H9 (cell line): ENCODE measurements at regions not wholly inside any gene's neighbourhood (a gene's known extent, or its start where the extent isn't known, plus 50 kb on each side); places are given as distances from the start of the nearest gene placed in this dataset.

Experiments
- DNase-seq: peaks from one replicate; pipeline ENCODE4 v3.0.0-alpha.2; 2017
- H2AFZ ChIP-seq: one replicate; pipeline ENCODE4 v1.6.1; 2013; ENCODE audit warnings: mild to moderate bottlenecking, low read length, control low read depth, moderate library complexity
- H2AK5ac ChIP-seq: 2 replicates; pipeline ENCODE4 v1.6.1; 2013; ENCODE audit warnings: low read length, control low read depth, mixed read lengths; ENCODE audit not compliant: insufficient read length
- H2BK120ac ChIP-seq: one replicate; pipeline ENCODE4 v1.6.1; 2013; ENCODE audit warnings: low read depth, mild to moderate bottlenecking, low read length, control low read depth, inconsistent platforms; ENCODE audit not compliant: poor library complexity, severe bottlenecking
- H2BK12ac ChIP-seq: 2 replicates; pipeline ENCODE4 v1.6.1; 2013; ENCODE audit warnings: low read length, control low read depth, mixed read lengths, low read depth; ENCODE audit not compliant: insufficient read length
- H2BK15ac ChIP-seq: 2 replicates; pipeline ENCODE4 v1.6.1; 2013; ENCODE audit warnings: low read depth, low read length, control low read depth
- H2BK20ac ChIP-seq: one replicate; pipeline ENCODE4 v1.6.1; 2013; ENCODE audit warnings: low read depth, mild to moderate bottlenecking, low read length, control low read depth, inconsistent platforms; ENCODE audit not compliant: poor library complexity, severe bottlenecking
- H2BK5ac ChIP-seq: 2 replicates; pipeline ENCODE4 v1.6.1; 2013; ENCODE audit warnings: low read length, control low read depth, mixed read lengths; ENCODE audit not compliant: insufficient read length
- H3K14ac ChIP-seq: 2 replicates; pipeline ENCODE4 v1.6.1; 2013; ENCODE audit warnings: low read length, control low read depth; ENCODE audit not compliant: insufficient read depth
- H3K18ac ChIP-seq: 2 replicates; pipeline ENCODE4 v1.6.1; 2013; ENCODE audit warnings: low read depth, mild to moderate bottlenecking, mixed read lengths, low read length, control low read depth; ENCODE audit not compliant: insufficient read length
- H3K23ac ChIP-seq: 2 replicates; pipeline ENCODE4 v1.6.1; 2013; ENCODE audit warnings: low read length, control low read depth, mixed read lengths, low read depth; ENCODE audit not compliant: insufficient read length
- H3K23me2 ChIP-seq: 2 replicates; pipeline ENCODE4 v1.6.1; 2013; ENCODE audit warnings: low read depth, mild to moderate bottlenecking, mixed read lengths, low read length, control low read depth; ENCODE audit not compliant: insufficient read length, poor library complexity, severe bottlenecking
- H3K27ac ChIP-seq: 2 replicates; pipeline ENCODE4 v1.5.1; 2013; ENCODE audit warnings: low read length, control low read depth, mixed read lengths, low read depth; ENCODE audit not compliant: insufficient read length
- H3K27me3 ChIP-seq: 2 replicates; pipeline ENCODE4 v1.6.1; 2013; ENCODE audit warnings: low read length, control low read depth, inconsistent platforms; ENCODE audit not compliant: insufficient read depth
- H3K4ac ChIP-seq: 2 replicates; pipeline ENCODE4 v1.6.1; 2013; ENCODE audit warnings: low read depth, mild to moderate bottlenecking, control low read depth, inconsistent platforms, low read length, moderate library complexity
- H3K4me1 ChIP-seq: 2 replicates; pipeline ENCODE4 v1.6.1; 2013; ENCODE audit warnings: low read length, control low read depth, inconsistent platforms; ENCODE audit not compliant: insufficient read depth
- H3K4me2 ChIP-seq: 2 replicates; pipeline ENCODE4 v1.6.1; 2013; ENCODE audit warnings: low read length, control low read depth, mixed read lengths; ENCODE audit not compliant: insufficient read length, insufficient read depth
- H3K56ac ChIP-seq: 2 replicates; pipeline ENCODE4 v1.6.1; 2013; ENCODE audit warnings: low read depth, mild to moderate bottlenecking, mixed read lengths, low read length, control low read depth; ENCODE audit not compliant: insufficient read length
- H3K79me1 ChIP-seq: 2 replicates; pipeline ENCODE4 v1.6.1; 2013; ENCODE audit warnings: low read depth, mild to moderate bottlenecking, moderate library complexity, low read length, control low read depth, inconsistent platforms; ENCODE audit not compliant: insufficient read depth, poor library complexity, severe bottlenecking
- H3K79me2 ChIP-seq: 2 replicates; pipeline ENCODE4 v1.6.1; 2013; ENCODE audit warnings: low read length, control low read depth, inconsistent platforms; ENCODE audit not compliant: insufficient read depth
- H3K9ac ChIP-seq: 2 replicates; pipeline ENCODE4 v1.6.1; 2013; ENCODE audit warnings: low read length, control low read depth, mixed read lengths; ENCODE audit not compliant: insufficient read length; ENCODE audit errors: extremely low read depth
- H3K9me3 ChIP-seq: one replicate; pipeline ENCODE4 v1.6.1; 2013; ENCODE audit warnings: low read depth, low read length, inconsistent platforms; ENCODE audit not compliant: control insufficient read depth
- H3T11ph ChIP-seq: one replicate; pipeline ENCODE4 v1.6.1; 2013; ENCODE audit warnings: mild to moderate bottlenecking, low read length, control low read depth, inconsistent platforms
- H4K20me1 ChIP-seq: one replicate; pipeline ENCODE4 v1.6.1; 2013; ENCODE audit not compliant: control insufficient read depth, insufficient read length, insufficient read depth
- H4K5ac ChIP-seq: 2 replicates; pipeline ENCODE4 v1.6.1; 2013; ENCODE audit warnings: low read depth, mild to moderate bottlenecking, mixed read lengths, low read length, control low read depth; ENCODE audit not compliant: insufficient read length
- H4K8ac ChIP-seq: replicated peaks from 2 replicates; pipeline ENCODE4 v1.6.1; 2013; ENCODE audit warnings: low read length, control low read depth, mixed read lengths, low read depth; ENCODE audit not compliant: insufficient read length
- H4K91ac ChIP-seq: 2 replicates; pipeline ENCODE4 v1.6.1; 2013; ENCODE audit warnings: low read depth, mild to moderate bottlenecking, moderate library complexity, mixed read lengths, low read length, control low read depth; ENCODE audit not compliant: insufficient read length
- H3K27ac Mint-ChIP-seq, 3 experiments: 2 replicates in 2 of 3; 3 replicates in 1 of 3; pipeline ENCODE4 v1.8.0; 2020 to 2021; ENCODE audit warnings: mixed read lengths in 3 of 3, mild to moderate bottlenecking in 1 of 3, moderate library complexity in 1 of 3
- H3K27me3 Mint-ChIP-seq: 2 replicates; pipeline ENCODE4 v1.8.0; 2021; ENCODE audit warnings: low read depth, mild to moderate bottlenecking, moderate library complexity, mixed read lengths
- H3K36me3 Mint-ChIP-seq, 3 experiments: 2 replicates in 2 of 3; 3 replicates in 1 of 3; pipeline ENCODE4 v1.8.0; 2020 to 2021; ENCODE audit warnings: low read depth in 3 of 3, mixed read lengths in 3 of 3; ENCODE audit not compliant: insufficient read depth in 1 of 3
- H3K4me1 Mint-ChIP-seq, 2 experiments: 2 replicates each; pipeline ENCODE4 v1.8.0; 2020; ENCODE audit warnings: mixed read lengths in 2 of 2
- H3K4me3 Mint-ChIP-seq, 2 experiments: 2 replicates in 1 of 2; 3 replicates in 1 of 2; pipeline ENCODE4 v1.8.0; 2020 to 2021; ENCODE audit warnings: mild to moderate bottlenecking in 2 of 2, mixed read lengths in 2 of 2, moderate library complexity in 1 of 2
- H3K9me3 Mint-ChIP-seq, 2 experiments: 2 replicates in 1 of 2; 3 replicates in 1 of 2; pipeline ENCODE4 v1.8.0; 2020; ENCODE audit warnings: mild to moderate bottlenecking in 2 of 2, mixed read lengths in 2 of 2, moderate library complexity in 1 of 2
- CTCF ChIP-seq: fragments of 200-600 bp; sonication (generic); conservative IDR thresholded peaks from 3 replicates; pipeline ENCODE4 v1.8.0; 2021; ENCODE audit warnings: antibody characterized with exemption, mild to moderate bottlenecking
- WGBS: extraction: QIAGEN DNeasy Blood & Tissue Kit; methylation state at CpG from one replicate; pipeline ENCODE4 v1.1.7; 2013; ENCODE audit warnings: missing lambda C conversion rate, low lambda C conversion rate, mixed read lengths; ENCODE audit not compliant: insufficient read length; ENCODE audit errors: extremely low coverage; 5-methylcytosine and 5-hydroxymethylcytosine counted together

DNA sequence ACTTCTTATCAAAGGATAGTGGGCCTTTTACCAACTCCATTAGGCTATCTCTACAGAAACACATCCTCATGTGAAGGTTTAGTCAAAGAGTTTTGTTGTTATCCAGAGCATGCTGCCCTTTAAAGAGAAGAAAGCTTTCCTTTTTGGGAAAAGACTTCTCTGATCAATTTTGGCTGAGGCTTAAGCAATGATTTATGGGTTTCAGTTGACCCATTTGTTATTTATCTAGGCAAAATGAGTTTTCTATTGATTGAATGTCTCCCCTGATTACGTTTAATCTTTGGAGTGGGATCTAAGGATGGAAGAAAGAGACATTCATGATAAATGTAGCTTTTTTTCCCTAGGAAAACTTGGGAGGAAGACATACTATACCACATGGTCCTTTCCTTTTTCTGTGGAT is 326.6 kb upstream of the JAG1 start:
- TF ChIP-seq CTCF: no peak
- Histone ChIP-seq H2BK15ac (no peak overlapping the region), H3T11ph (no peak overlapping the region), H4K8ac (no peak overlapping the region), H3K4me2 (no peak overlapping the region), H2BK120ac (no peak overlapping the region), H3K9me3 (no peaks in the 10 kb centered on the region), H3K23me2 (no peaks in the 10 kb centered on the region), H4K5ac (no peak overlapping the region), H4K20me1 (no peaks in the 10 kb centered on the region), H2BK12ac (no peak overlapping the region), H2AK5ac (no peak overlapping the region), H3K27me3 (no peaks in the 10 kb centered on the region), H3K79me1 (no peaks in the 10 kb centered on the region), H3K79me2 (no peaks in the 10 kb centered on the region), H3K18ac (no peak overlapping the region), H3K4ac (no peak overlapping the region), H2BK20ac (no peak overlapping the region), H4K91ac (no peak overlapping the region), H2AFZ (no peak overlapping the region), H3K9ac (no peak overlapping the region), H3K14ac (no peak overlapping the region), H3K4me1 (no peaks in the 10 kb centered on the region), H3K56ac (no peak overlapping the region), H3K23ac (no peak overlapping the region), H2BK5ac (no peak overlapping the region), H3K27ac (no peak overlapping the region)
- H3K4me3 Mint-ChIP-seq: no peak overlapping the region
- WGBS: no CpG with 5 or more reads among the region's 1 CpG
- H3K4me1 Mint-ChIP-seq: no peaks in the 10 kb centered on the region
- no peak for DNase-seq
- no peaks in the 10 kb centered on the region; the same call in 1 of the 2 replicates for H3K27me3 Mint-ChIP-seq
- H3K36me3 Mint-ChIP-seq: no peaks in the 10 kb centered on the region
- no peaks in the 10 kb centered on the region for H3K9me3 Mint-ChIP-seq
- H3K27ac Mint-ChIP-seq: no peak overlapping the region
